ENCODE measurements at regions not wholly inside any gene's neighbourhood (a gene's known extent, or its start where the extent isn't known, plus 50 kb on each side); places are given as distances from the start of the nearest gene placed in this dataset.

GRCh38 chr13:50512474-50513299 is 330.8 kb downstream of the DLEU7 start:
- TF ChIP-seq CTCF (IDR thresholded peaks at IDR 0.05) (no peak), ZFX (IDR thresholded peaks at IDR 0.05; ENCODE audit: borderline replicate concordance) (no peak)
